H1 (cell line): ENCODE measurements at regions not wholly inside any gene's neighbourhood (a gene's known extent, or its start where the extent isn't known, plus 50 kb on each side); places are given as distances from the start of the nearest gene placed in this dataset.

Source experiments
- CTCF ChIA-PET: fragments of 300-600 bp; sonication (Branson Sonifier 250); formaldehyde crosslinking; loops from one replicate; lab custom pipeline; 2021; ENCODE audit not compliant: partially characterized antibody; lab: Charles Lee
- POLR2A ChIA-PET: fragments of 300-600 bp; sonication (Branson Sonifier 250); formaldehyde crosslinking; loops from one replicate; lab custom pipeline; 2021; ENCODE audit warnings: inconsistent platforms; ENCODE audit not compliant: partially characterized antibody; lab: Charles Lee
- DNase-seq, 2 experiments: peaks; one replicate each; pipeline versions ENCODE4 v3.0.0 to v3.0.0-alpha.2; 2010 to 2022; ENCODE audit warnings: low spot score in 2 of 2, low read depth in 1 of 2, mixed read lengths in 1 of 2
- FAIRE-seq: peaks from 2 replicates; lab custom pipeline; 2011; peaks lifted over from hg19 to GRCh38; lab: Jason Lieb, UNC
- H2AFZ ChIP-seq: 2 replicates; pipeline ENCODE4 v1.8.1; 2012; ENCODE audit warnings: low read length, inconsistent platforms
- H2AK5ac ChIP-seq: 2 replicates; pipeline ENCODE4 v1.6.1; 2013; ENCODE audit warnings: low read depth, low read length
- H2BK120ac ChIP-seq: replicated peaks from 2 replicates; pipeline ENCODE3; 2013; ENCODE audit warnings: low read depth, low read length, inconsistent platforms
- H2BK12ac ChIP-seq: 2 replicates; pipeline ENCODE4 v1.6.1; 2013; ENCODE audit warnings: low read depth, low read length
- H2BK15ac ChIP-seq: 2 replicates; pipeline ENCODE4 v1.6.1; 2013; ENCODE audit warnings: low read length
- H2BK20ac ChIP-seq: 2 replicates; pipeline ENCODE4 v1.6.1; 2013; ENCODE audit warnings: low read length
- H2BK5ac ChIP-seq: 2 replicates; pipeline ENCODE4 v1.6.1; 2013; ENCODE audit warnings: low read depth, low read length
- H3K14ac ChIP-seq: 2 replicates; pipeline ENCODE4 v1.6.1; 2013; ENCODE audit warnings: inconsistent platforms; ENCODE audit not compliant: insufficient read length
- H3K18ac ChIP-seq: 2 replicates; pipeline ENCODE4 v1.6.1; 2013; ENCODE audit warnings: low read length; ENCODE audit errors: extremely low read depth
- H3K23ac ChIP-seq: 2 replicates; pipeline ENCODE4 v1.6.1; 2013; ENCODE audit warnings: inconsistent platforms; ENCODE audit not compliant: insufficient read length
- H3K23me2 ChIP-seq: 2 replicates; pipeline ENCODE4 v1.6.1; 2013; ENCODE audit warnings: low read depth, low read length
- H3K27ac ChIP-seq: 2 replicates; pipeline ENCODE4 v1.6.1; 2011; ENCODE audit warnings: low read depth, low read length, inconsistent platforms
- H3K27me3 ChIP-seq, 4 experiments: replicated peaks in 1 of 4; 1 replicate in 1 of 4; 2 replicates in 3 of 4; pipeline versions ENCODE4 v1.6.1 to v1.8.1; 2011 to 2013; ENCODE audit warnings: low read length in 3 of 4, mild to moderate bottlenecking in 3 of 4, inconsistent platforms in 2 of 4, mixed read lengths in 2 of 4, moderate library complexity in 1 of 4; ENCODE audit not compliant: control insufficient read depth in 3 of 4, insufficient read depth in 3 of 4; ENCODE audit errors: extremely low read depth in 1 of 4
- H3K36me3 ChIP-seq, 4 experiments: 2 replicates each; pipeline versions ENCODE4 v1.6.1 to v1.8.1; 2011 to 2013; ENCODE audit warnings: mild to moderate bottlenecking in 4 of 4, low read length in 3 of 4, moderate library complexity in 2 of 4, control low read depth in 1 of 4, inconsistent platforms in 1 of 4; ENCODE audit not compliant: insufficient read depth in 4 of 4, control insufficient read depth in 2 of 4
- H3K4ac ChIP-seq: replicated peaks from 2 replicates; pipeline ENCODE3; 2013; ENCODE audit warnings: low read length, low read depth, mixed read lengths, inconsistent platforms; ENCODE audit not compliant: insufficient read length
- H3K4me1 ChIP-seq, 4 experiments: replicated peaks in 1 of 4; 1 replicate in 1 of 4; 2 replicates in 3 of 4; pipeline versions ENCODE4 v1.6.1 to v1.8.1; 2011 to 2013; ENCODE audit warnings: low read length in 3 of 4, inconsistent platforms in 2 of 4, mixed read lengths in 1 of 4; ENCODE audit not compliant: insufficient read depth in 4 of 4, control insufficient read depth in 3 of 4
- H3K4me2 ChIP-seq, 2 experiments: 2 replicates each; pipeline versions ENCODE4 v1.6.1 to v1.8.1; 2011 to 2013; ENCODE audit warnings: low read depth in 2 of 2, low read length in 2 of 2, control low read depth in 1 of 2, inconsistent platforms in 1 of 2, mild to moderate bottlenecking in 1 of 2; ENCODE audit not compliant: insufficient read depth in 1 of 2
- H3K4me3 ChIP-seq, 4 experiments: fragments of 200-600, 300-600 bp in 1 of 4; sonication (generic), shearing (Covaris generic), sonication (Bioruptor Twin) in 1 of 4; 2 replicates each; pipeline versions ENCODE4 v1.5.1 to v1.8.1; 2011 to 2016; ENCODE audit warnings: low read length in 4 of 4, low read depth in 3 of 4, control low read depth in 2 of 4, inconsistent platforms in 2 of 4, mild to moderate bottlenecking in 2 of 4, mixed read lengths in 1 of 4, moderate library complexity in 1 of 4; ENCODE audit not compliant: insufficient read depth in 2 of 4; ENCODE audit errors: extremely low read depth in 1 of 4
- H3K56ac ChIP-seq: replicated peaks from 2 replicates; pipeline ENCODE3; 2013; ENCODE audit warnings: low read depth, mild to moderate bottlenecking, mixed read lengths, low read length, inconsistent platforms; ENCODE audit not compliant: insufficient read length
- H3K79me1 ChIP-seq: 2 replicates; pipeline ENCODE4 v1.6.1; 2013; ENCODE audit warnings: low read depth, low read length, control low read depth
- H3K79me2 ChIP-seq, 2 experiments: 2 replicates each; pipeline versions ENCODE4 v1.6.1 to v1.8.1; 2012 to 2013; ENCODE audit warnings: low read length in 2 of 2, mild to moderate bottlenecking in 2 of 2, inconsistent platforms in 1 of 2; ENCODE audit not compliant: insufficient read depth in 2 of 2, control insufficient read depth in 1 of 2
- H3K9ac ChIP-seq, 4 experiments: replicated peaks in 1 of 4; 1 replicate in 1 of 4; 2 replicates in 3 of 4; pipeline versions ENCODE4 v1.6.1 to v1.8.1; 2011 to 2013; ENCODE audit warnings: low read depth in 3 of 4, low read length in 3 of 4, control low read depth in 2 of 4, mild to moderate bottlenecking in 2 of 4, moderate library complexity in 2 of 4, inconsistent platforms in 1 of 4; ENCODE audit errors: extremely low read depth in 1 of 4
- H3K9me3 ChIP-seq, 2 experiments: 2 replicates each; pipeline versions ENCODE4 v1.6.1 to v1.8.1; 2012 to 2013; ENCODE audit warnings: mild to moderate bottlenecking in 2 of 2, moderate library complexity in 2 of 2, control low read depth in 1 of 2, inconsistent platforms in 1 of 2, low read depth in 1 of 2, low read length in 1 of 2, mixed read lengths in 1 of 2; ENCODE audit not compliant: insufficient read depth in 2 of 2
- H4K20me1 ChIP-seq, 2 experiments: replicated peaks in 1 of 2; 2 replicates each; pipeline versions ENCODE3 to v1.8.1; 2011 to 2013; ENCODE audit warnings: inconsistent platforms in 2 of 2, low read length in 2 of 2, mild to moderate bottlenecking in 1 of 2; ENCODE audit not compliant: insufficient read depth in 2 of 2, control insufficient read depth in 1 of 2
- H4K5ac ChIP-seq: 2 replicates; pipeline ENCODE4 v1.6.1; 2013; ENCODE audit warnings: low read length, low read depth, mixed read lengths, inconsistent platforms; ENCODE audit not compliant: insufficient read length
- H4K8ac ChIP-seq: 2 replicates; pipeline ENCODE4 v1.8.0; 2013; ENCODE audit warnings: mild to moderate bottlenecking, moderate library complexity, low read length, inconsistent platforms; ENCODE audit not compliant: insufficient read depth; ENCODE audit errors: extremely low read depth
- H4K91ac ChIP-seq: replicated peaks from 2 replicates; pipeline ENCODE3; 2013; ENCODE audit warnings: low read length, mixed read lengths, inconsistent platforms; ENCODE audit not compliant: insufficient read length
- ATF2 ChIP-seq: IDR thresholded peaks from 2 replicates; pipeline ENCODE4 v1.6.1; 2012; ENCODE audit warnings: low read length, inconsistent platforms
- BCL11A ChIP-seq, 2 experiments: IDR thresholded peaks; one replicate each; pipeline ENCODE4 v1.6.1; 2011; ENCODE audit warnings: low read depth in 2 of 2, low read length in 2 of 2, mild to moderate bottlenecking in 2 of 2
- CEBPB ChIP-seq: IDR thresholded peaks from 2 replicates; pipeline ENCODE4 v1.6.1; 2012; ENCODE audit warnings: low read depth, low read length
- CHD1 ChIP-seq: IDR thresholded peaks from 2 replicates; pipeline ENCODE4 v1.6.1; 2012; ENCODE audit warnings: low read depth, low read length, improper control_type of control experiment
- GTF2F1 ChIP-seq: IDR thresholded peaks from 2 replicates; pipeline ENCODE4 v1.6.1; 2012; ENCODE audit warnings: low read depth, low read length, improper control_type of control experiment, borderline replicate concordance
- POU5F1 ChIP-seq: IDR thresholded peaks from 2 replicates; pipeline ENCODE4 v1.6.1; 2011; ENCODE audit warnings: low read depth, mild to moderate bottlenecking, low read length, moderate library complexity
- SP1 ChIP-seq: IDR thresholded peaks from 2 replicates; pipeline ENCODE4 v1.6.1; 2011; ENCODE audit warnings: low read depth, low read length
- SRF ChIP-seq: IDR thresholded peaks from 2 replicates; pipeline ENCODE4 v1.6.1; 2011; ENCODE audit warnings: mild to moderate bottlenecking, low read depth, low read length, moderate library complexity
- TAF7 ChIP-seq: optimal IDR thresholded peaks from 2 replicates; pipeline ENCODE3; 2011; ENCODE audit warnings: low read depth, mild to moderate bottlenecking, inconsistent platforms, low read length, moderate library complexity, borderline replicate concordance
- TBP ChIP-seq: IDR thresholded peaks from 2 replicates; pipeline ENCODE4 v1.6.1; 2011; ENCODE audit warnings: low read depth, low read length, improper control_type of control experiment
- YY1 ChIP-seq: IDR thresholded peaks from 2 replicates; pipeline ENCODE4 v1.6.1; 2011; ENCODE audit warnings: low read depth, mild to moderate bottlenecking, low read length
- WGBS, 2 experiments: shearing (Covaris generic) in 1 of 2; methylation state at CpG; one replicate each; pipeline versions ENCODE4 v1.1.6 to v1.1.7; 2013 to 2015; ENCODE audit warnings: low lambda C conversion rate in 2 of 2, mixed read lengths in 2 of 2, inconsistent platforms in 1 of 2, low coverage in 1 of 2, missing lambda C conversion rate in 1 of 2; ENCODE audit not compliant: insufficient replicate concordance in 2 of 2, insufficient coverage in 1 of 2, insufficient read length in 1 of 2; ENCODE audit errors: extremely low coverage in 1 of 2, missing lambda C conversion rate in 1 of 2; 5-methylcytosine and 5-hydroxymethylcytosine counted together

DNA sequence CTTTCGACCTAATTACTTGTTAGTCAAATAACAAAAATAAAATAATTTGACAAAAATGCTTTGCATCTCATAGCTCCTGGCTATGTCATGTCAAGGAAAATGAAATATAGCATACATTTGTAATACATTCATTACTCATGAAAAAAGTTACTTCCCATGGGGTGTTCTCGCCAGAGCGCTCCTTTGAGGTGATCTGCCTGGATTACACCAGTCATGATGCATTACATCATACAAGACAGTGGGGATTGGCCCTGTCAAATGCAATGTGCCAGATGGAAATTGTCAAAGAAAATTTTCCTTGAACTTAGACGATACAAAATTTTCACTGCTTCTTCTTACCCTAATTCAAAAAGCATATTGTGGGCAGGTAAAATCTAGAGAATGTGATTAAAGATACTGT is 215.6 kb upstream of the B3GALT2 start:
- no peaks in the 10 kb centered on the region for H3K27me3 ChIP-seq
- H2BK15ac ChIP-seq: no peak overlapping the region
- H2BK12ac ChIP-seq: no peak overlapping the region
- no peaks in the 10 kb centered on the region for H3K4me1 ChIP-seq
- H2BK20ac ChIP-seq: no peak overlapping the region
- no peak for DNase-seq
- H4K91ac ChIP-seq: no peak overlapping the region
- no peaks in the 10 kb centered on the region for H3K9me3 ChIP-seq
- CTCF ChIA-PET: interaction anchor here (1.3 to 1.6 kb wide), 2 partner anchors 43 to 353 kb away, joined by 3 to 4 read pairs; no protein-coding TSS in a partner anchor
- H2AK5ac ChIP-seq: no peak overlapping the region
- no peak overlapping the region for H2BK120ac ChIP-seq
- no peak overlapping the region for H3K18ac ChIP-seq
- H3K4me2 ChIP-seq: no peak overlapping the region
- H3K4ac ChIP-seq: no peak overlapping the region
- H4K20me1 ChIP-seq: no peaks in the 10 kb centered on the region
- TF ChIP-seq YY1: no peak
- no peak for TF ChIP-seq SP1
- no peak for TF ChIP-seq TAF7
- TF ChIP-seq ATF2: no peak
- TF ChIP-seq SRF: no peak
- TF ChIP-seq GTF2F1: no peak
- no peak for TF ChIP-seq TBP
- no peak for TF ChIP-seq BCL11A (IDR thresholded peaks at IDR 0.05; ENCODE audit: low read depth in 2 of 2, low read length in 2 of 2)
- no peak for TF ChIP-seq CEBPB
- TF ChIP-seq POU5F1: no peak
- TF ChIP-seq CHD1: no peak
- no peak overlapping the region for H3K4me3 ChIP-seq
- H3K56ac ChIP-seq: peak overlapping the region; percentile 12
- H3K36me3 ChIP-seq: no peaks in the 10 kb centered on the region
- H3K79me2 ChIP-seq: no peaks in the 10 kb centered on the region
- H4K5ac ChIP-seq: no peak overlapping the region
- H3K27ac ChIP-seq: no peak overlapping the region
- H2AFZ ChIP-seq: no peak overlapping the region
- H3K23ac ChIP-seq: no peak overlapping the region
- FAIRE-seq: no peak
- no peak overlapping the region for H2BK5ac ChIP-seq
- no peak overlapping the region for H4K8ac ChIP-seq
- H3K14ac ChIP-seq: no peak overlapping the region
- WGBS, 2 experiments: 97% methylated on average over 4 of the region's 4 CpGs; no CpG with 5 or more reads in 1 of the 2 experiments
- POLR2A ChIA-PET: no interaction called here
- H3K79me1 ChIP-seq: no peaks in the 10 kb centered on the region
- no peak overlapping the region for H3K9ac ChIP-seq
- H3K23me2 ChIP-seq: no peaks in the 10 kb centered on the region
